ENCODE measurements at regions not wholly inside any gene's neighbourhood (a gene's known extent, or its start where the extent isn't known, plus 50 kb on each side); places are given as distances from the start of the nearest gene placed in this dataset.

DNA sequence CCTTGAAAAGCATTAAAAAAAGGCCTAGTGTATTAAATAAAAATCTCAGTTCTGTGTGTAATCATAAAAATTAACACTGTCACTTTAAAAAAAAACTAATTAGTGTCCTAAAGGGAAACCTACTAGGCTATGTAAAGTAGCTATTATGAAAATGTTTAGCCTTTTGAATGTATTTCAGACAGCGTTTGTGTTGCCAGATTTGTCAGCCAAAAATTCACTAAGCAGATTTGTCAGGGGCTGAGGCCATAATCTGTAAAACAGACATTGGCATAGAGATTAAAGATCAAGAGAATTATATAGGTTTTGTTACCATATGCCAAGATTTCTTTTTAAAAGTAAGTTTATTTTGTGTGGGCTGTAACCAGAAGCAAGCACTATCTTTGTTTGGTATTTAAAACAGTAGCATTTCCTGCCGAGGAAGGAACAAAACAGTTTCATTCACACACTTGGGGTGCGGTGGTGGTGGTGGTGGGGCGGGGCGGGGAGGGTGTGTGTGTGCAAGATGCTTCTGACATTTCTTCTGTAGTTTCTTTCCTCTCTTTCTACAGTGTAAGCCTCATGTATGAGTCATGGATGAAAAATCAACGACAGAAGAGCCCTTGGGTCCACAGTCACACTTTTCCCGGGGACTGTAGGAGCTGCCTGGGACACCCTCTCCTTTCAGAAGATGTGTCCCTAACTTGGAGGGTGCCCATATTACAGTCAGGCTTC is 328.5 kb upstream of the FANCL start:
- no peak for FAIRE-seq

DNA sequence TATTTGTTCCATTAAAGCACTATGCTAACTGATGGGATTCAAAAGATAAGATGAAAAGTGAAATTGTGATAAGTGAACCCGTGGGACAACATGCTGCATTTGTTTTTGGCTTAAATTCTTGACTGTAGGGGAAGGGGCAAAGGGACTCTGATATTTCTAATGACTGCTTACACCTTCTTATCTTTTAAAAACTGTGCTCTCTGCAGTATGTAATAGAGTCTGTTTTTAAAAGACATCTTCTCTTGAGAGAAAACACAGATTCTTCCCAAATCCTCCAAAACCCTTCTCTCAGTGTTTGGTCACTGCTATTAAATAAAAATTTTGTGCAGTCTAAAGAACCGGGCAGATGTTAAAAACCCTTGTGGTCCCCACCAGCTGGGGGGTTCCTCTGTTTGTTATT is 327.8 kb upstream of the FANCL start:
- FAIRE-seq = no peak

DNA sequence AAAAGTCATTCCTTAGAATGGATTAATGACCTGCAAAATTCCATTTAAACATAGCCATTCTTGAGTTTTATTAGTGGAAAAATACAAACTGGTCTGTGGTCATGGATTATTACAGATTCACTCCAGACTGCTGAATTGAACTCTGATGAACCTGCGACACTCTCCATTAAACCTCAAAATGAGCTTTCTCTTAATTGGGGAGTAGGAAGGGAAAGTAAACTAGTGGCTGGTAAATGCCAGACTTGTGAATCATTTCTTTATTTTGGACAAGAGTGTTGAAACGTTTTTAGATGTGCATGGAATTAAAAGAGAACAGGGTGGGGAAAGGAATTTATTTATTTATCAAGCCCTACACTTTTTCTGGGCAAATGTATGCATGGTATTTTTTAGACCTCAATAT is 321.2 kb upstream of the FANCL start:
- FAIRE-seq = no peak

DNA sequence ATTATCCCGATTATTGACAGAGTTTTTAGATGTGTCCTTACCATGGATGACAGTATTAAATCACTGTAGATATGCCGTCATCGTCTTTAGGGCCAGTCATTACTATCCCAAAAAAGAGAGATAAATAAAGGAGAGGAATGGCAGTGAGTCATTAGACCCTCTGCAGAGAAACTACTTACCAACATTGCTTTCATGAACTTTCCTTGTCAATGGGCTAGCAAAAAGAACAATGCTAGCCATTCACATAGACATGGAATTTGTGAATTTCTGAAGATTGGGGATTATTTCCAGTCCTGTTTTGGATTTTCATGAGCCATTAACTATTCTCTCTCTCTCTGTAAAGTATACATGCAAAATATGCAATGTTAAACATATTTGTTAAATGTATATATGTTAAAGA is 319.4 kb upstream of the FANCL start:
- no peak for FAIRE-seq

DNA sequence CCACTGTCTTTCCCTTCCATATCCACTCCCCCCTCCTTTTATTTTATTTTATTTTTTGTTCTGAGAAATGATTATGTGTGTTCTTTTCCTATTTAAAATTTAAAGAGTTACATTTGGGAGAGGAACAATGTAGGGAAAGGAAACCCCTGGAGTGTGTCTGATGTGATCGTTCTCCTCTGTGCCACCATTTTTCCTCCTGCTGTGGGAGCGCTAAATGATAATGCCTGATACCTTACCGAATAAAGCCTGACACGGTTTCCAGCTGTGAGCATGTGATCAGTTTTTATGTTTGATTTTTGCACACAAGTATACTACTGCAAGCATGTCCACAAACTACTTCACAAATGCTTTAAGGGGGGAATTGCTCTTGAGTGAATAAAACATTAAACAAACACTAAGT is 317.8 kb upstream of the FANCL start:
- no peak for FAIRE-seq

DNA sequence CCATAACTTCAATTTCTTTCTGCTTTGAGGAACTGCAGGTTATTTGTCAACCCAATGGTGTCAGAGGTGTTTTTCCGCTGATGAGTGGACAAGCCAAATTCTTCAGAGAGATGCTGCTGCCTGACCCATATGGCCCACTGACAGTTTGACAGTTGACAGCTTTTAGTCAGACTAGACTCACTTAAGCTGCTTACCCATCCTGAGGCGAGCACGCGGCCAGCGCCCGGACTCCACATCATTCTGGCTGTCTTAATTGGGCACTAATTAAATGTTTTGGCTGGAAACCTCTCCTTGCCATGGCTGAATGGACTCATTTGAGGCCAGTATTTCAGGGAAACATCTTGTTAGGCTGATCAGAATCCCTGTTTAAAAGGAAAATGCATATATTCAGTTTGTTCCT is 316.1 kb upstream of the FANCL start:
- no peak for FAIRE-seq

DNA sequence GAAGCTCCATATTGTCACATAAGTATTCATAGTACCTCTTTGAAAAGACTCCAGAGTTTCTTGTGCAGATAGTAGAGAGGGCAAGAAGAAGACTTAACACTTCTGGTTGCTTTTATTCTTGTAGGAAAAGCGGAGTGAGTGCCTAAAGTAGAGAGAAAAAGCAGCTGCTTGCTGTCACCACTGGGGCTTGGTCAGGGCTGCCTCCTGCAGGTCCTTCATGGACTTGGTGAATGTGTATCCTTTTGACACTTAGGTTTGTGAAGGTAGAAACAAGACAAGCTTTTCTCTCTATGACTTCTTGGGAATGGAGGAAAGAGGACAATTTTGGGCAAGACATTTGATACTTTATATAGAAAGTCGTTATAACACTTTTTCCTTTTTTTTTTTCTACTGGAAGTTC is 312.8 kb upstream of the FANCL start:
- no peak for FAIRE-seq

DNA sequence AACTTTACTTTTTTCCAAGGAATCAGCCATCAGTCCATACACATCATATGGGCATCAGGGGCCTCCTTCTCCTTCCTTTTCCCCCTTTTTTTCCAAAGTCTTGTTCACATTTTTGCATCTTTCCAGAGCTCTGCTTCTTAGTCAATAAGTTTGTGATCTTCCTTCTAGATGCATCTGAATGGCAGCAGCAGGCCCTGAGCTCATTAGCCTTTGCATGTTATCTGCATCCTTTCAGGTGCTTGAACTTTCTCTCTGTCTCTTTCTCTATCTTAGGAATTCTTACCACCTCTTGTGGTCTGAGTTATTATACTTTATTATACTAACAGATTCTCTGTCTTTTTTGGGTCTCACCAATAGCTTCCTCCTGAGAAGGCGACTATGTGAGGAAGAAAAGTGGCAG is 312.4 kb upstream of the FANCL start:
- FAIRE-seq = no peak

DNA sequence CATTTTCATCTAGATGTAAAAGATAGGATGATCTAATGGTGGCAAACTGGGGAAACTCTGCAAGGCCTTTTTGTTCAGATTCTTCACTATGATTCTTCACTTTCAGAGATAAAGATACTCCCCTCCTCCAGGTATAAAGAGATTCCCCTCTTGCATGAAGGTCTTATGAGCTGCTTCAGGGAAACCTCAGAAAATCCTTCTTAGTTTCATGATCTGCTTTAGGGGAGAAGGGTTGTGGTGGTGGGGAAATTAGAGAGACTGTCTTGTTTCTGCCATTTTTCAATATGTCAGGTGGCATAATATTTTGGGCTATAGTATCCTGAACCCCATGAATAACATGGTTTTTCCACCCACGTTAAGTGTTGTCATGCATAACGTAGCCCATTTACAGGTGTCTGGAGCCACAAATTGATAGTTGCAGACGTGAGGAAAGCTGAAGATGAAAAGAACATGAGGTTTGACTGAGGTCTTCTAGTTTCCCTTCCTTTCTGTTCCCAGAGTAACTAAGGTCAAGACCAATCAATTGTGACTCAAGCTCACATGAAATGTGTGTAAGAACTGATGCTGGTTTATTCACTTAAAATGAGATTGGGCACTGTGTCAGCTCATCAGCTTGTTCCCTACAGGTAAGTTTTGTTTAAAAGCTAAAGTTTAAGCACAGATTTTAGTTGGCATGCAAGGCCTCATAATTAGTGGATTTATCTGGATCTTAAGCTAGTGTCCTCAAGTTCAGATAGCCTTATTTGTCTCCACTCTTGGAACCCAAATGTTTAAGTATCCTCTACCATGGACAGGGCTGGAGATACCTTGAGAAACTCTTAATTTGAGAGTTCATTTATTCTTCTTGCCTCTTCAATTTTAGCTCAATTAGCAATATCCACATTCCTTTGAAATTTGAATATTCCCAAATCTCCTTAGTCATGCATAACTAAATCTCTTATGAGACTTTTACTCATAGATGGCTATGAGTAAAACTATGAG is 304.5 kb upstream of the FANCL start:
- no peak for FAIRE-seq

DNA sequence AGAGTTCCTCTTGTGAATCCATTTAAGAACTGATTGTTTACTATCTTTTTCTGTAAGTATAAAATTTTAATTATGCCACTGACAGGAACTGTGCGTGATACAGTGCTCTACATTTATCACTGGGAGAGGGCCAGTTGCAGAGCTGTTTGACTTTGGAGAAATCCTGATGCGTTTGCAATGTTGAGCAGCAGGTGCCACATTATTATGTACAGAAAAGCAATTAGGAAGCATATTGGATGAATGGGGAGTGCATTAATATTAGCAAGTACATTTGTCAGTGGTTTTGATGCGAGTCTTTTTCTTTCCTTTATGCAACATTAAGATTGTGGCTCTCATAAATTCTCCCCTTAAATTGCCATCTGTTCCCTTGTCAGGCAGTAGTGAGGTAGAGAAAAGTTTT is 302.3 kb upstream of the FANCL start:
- no peak for FAIRE-seq

DNA sequence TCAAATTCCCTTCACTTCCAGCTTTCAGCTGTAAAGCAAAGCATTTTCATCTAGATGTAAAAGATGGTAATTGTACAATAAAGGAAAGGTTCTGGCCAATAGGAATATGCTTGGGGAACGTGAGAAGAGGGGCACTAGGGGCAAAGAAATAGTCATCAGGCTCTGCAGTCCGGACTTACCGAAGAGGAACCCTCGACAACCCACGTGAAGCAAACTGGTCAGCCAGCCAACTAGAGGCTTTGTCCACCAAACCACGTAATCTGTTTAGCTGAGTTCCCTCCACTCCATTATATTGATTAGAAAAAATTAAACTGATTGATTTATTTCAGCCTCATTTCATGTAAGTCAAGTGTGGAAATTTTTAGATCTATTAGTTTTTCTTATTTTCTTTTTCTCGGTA is 300.4 kb upstream of the FANCL start:
- no peak for FAIRE-seq

DNA sequence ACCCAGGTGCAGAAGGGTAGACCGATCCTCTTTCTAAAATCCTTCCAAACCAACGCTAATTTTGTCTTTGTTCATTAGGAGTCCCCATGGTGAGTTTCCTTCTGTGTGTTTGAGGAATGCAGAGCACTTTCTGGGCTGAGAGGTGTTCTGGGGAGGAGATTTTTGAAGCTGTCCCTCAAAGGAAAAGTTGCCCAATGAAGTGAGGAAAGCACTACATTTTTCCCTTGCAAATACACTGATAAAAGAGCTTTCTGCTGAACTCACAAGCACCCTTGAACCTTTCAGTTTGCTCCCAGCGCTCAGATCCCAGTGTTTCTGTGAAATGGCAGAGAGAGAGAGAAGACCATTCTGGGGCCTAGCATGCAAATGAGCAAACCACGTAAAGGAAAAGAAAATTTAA is 299.6 kb upstream of the FANCL start:
- FAIRE-seq = no peak

DNA sequence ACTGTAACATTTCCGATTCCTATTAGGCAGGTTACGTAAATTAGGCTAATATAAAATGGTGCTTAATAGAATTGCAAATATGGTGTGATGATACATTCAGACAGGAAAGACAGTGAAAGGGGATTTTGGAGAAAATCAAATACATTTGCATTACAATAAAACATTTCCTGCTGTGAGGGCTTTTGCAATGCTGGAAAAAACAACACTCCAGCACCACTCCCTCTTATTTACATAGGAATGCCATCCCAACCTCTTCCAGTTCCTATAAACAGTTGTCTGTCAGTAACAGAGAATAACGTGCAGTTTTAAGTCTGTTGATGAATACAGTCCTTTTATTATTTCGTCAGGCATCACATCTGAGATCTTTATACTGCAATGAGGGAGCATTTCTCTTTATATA is 298.8 kb upstream of the FANCL start:
- FAIRE-seq = no peak

DNA sequence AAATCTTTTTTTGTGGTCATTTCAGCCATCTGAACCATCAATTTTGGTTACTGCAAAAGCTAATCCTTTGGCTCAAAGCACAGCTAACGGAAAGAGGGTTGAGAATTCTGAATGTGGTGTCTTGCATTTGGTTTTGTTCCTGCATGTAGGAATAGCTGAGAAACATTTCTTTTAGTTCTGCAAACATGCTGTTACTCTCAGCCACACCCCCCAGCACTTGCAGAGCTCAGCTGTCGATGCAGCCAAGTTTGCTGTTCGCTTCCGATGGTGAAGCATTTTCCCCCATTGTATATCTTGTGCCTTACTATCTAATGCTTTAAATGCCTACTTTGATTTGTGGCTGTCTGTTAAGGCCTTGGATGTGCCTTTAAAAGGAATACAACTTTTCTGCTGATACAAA is 294.9 kb upstream of the FANCL start:
- no peak for FAIRE-seq

DNA sequence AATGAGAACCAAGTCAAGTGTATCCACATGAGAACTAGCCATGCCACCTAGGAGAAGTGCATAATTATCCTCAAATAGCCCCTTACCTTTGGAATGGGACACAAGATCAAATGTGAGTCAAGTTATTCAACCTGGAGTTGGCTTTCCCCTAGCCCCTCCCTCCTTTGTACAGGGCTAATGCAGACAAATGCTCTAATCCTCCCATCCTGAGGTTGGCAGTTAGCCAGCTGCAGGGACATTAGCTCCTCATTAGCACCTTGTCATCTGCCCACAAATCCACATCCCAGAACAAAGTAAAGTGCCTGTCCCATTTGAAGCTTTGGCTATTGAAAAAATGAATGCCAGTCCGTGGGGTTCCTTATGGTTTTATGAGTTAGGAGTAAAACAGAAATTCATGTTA is 294.1 kb upstream of the FANCL start:
- FAIRE-seq = no peak

DNA sequence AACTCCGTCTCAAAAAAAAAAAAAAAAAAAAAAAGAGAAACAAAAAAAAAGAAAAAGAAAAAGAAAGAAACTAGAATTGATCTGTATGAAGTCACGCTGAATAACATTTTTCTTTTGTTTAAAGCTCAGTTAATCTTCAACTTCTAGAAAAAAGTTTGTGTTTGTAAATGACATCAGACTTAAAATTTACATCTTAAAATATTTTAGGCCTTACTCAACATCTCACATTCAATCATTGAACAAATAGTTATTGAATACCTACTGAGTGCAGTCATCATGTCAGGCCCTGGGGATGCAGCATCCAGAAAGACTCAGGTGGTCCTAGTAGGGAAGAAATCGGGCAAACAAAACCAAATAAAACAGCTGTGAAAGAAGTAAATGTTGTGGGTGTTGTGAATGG is 292.3 kb upstream of the FANCL start:
- no peak for FAIRE-seq

DNA sequence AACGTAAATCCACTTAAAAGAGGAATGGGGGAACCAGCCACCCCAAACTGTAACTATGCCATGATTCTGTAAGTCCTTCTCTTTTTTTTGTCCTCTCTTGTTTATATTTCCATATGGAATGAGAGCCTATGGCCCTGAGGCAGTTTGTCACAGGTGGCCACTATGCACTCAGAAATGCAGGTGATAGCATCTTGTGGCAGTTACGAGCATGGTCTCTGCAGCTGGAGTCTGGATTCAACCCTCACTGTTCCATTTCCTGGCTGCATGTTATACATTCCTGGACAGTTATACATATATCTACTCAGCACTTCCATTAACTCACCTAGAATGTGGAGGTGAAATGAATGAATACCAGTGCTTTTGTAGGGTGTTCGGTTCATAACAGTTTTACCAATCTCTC is 291.5 kb upstream of the FANCL start:
- no peak for FAIRE-seq

DNA sequence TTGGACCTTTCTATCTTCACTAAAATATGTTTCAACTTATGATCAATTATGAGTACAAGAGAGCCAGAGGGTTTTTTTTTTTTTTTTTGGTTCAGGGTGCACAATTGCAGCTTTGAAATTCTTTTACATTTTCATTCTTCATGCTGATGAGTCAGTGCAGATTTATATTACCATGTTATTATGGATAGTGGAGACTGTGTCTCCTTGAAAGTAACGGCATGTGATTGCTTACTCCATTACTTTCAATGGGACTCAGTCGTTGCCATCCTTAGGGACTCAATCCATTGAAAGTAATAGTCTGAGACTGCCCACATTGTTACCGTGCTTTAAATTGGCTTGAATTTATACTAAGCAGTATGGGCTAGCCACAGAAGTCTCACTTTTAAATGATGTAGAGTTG is 286.5 kb upstream of the FANCL start:
- no peak for FAIRE-seq

DNA sequence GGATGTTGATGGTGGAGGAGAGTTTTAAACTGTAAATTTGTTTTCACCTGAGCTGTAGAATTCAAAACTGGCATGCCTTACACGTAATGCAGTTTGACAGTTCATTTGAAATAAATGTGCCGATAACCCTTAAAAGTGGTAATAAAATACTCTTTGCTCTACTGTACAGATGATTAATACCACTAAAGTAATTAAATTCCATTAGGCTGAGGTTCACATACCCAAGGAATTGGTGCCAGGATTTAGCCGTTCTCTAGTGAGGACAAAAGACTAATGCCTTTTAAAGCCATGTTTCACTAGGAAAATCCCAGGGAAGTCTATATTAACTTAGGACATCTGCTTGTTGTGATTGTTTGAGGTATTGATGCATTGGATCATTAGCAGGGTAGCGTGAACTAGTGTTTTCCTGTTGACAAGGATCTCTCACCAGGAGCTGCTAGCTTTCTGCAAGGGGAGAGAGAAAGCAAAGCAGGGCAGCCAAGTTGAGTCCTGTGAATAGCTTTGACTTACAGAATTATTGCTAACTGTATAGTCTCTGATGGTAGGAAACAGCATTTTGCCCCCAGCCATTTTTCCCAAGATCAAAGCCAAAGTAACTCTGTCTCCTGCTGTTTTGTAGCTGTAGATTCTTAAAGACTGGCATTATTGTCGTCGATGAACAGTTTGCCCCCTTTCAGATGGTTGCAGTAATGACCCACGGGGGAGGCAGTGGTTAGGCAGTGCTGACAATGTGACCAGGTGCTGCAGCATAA is 280.9 kb upstream of the FANCL start:
- FAIRE-seq = no peak

DNA sequence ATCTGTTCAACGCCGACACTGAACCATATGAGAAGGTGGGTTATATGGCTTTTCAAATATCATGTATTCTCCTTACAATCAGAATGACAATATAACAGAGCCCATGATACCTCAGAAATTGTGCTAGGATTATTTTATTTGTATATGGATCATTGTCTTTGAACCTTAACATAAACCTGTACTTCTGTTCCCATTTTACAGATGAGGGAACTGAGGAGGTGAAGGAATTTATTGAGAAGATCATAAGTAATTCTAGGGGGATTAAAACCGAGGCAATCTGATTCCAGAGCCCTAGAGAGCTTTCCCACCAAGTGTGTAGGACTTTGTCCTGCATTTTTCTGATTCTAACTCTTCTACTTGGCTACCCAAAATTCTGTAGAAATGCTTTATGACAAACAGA is 279.8 kb upstream of the FANCL start:
- FAIRE-seq = no peak

DNA sequence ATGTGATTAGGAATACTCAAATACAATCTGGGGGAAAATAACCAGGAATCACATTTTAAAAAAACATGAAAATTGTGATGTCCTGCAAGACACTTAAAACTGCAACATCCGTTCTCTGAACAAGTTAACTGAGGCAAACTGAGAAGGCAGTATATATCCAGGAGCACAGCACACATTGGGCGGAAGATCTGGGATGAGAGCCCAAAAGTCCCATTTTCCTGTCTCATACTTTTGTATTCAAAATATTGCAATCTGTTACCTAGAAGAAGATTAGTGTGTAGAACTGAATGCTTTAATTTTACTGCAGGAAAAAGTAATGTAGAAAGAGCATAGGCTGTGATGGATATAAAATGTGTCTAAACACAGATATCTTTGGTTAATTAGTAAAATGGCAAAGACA is 276.8 kb upstream of the FANCL start:
- no peak for FAIRE-seq

DNA sequence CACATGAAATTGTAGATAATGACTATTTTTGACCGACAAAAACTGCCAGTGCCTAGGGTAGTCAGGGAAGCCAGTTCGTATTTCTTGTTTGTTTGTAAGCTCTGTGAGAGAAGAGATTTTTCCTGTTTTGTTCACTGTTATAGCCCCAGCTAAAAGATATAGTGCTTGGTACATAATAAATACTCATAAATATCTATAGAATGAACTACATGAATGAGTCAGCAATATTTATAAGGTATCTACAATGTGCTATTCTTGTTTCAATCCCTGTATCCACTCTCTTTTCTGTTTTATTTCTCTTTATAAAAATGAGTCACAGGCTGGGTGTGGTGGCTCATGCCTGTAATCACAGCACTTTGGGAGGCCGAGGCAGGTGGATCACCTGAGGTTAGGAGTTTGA is 275.6 kb upstream of the FANCL start:
- FAIRE-seq = no peak

DNA sequence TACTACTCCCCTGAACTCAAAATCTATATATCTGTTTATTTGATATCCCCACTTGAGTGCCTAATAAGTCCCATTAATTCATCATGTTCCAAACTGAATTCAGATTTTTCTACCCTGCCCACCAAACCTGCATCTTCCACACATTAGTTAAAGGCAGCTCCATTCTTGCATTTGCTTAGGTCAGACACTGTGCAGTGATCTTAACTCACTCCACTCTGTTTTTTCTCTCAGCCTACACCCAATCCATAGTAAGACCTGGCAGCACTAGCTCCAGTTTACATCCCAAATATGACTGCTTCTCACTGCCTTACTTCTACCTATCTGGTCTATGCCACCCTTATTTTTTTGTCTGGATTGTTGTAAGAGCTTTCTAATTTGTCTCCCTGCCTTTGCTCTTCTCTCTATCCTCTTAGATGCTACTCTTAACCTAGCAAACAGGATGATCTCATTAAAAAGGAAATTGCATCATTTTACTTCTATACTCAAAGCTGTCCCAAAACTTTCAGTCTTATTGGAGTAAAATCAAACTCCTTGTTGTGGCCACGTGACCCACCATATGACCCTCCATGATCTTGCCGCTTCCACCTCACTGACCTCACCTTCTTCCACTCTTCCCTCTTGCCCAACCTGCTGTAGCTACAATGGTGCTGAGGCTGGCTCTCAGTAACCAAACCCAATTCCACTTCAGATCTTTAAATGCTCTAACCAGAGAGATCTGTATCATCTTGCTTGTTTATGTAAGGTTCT is 274.9 kb upstream of the FANCL start:
- no peak for FAIRE-seq
